ENCODE measurements at regions not wholly inside any gene's neighbourhood (a gene's known extent, or its start where the extent isn't known, plus 50 kb on each side); places are given as distances from the start of the nearest gene placed in this dataset.
"Not testable (repeated sequence)": the region's sequence is repeated elsewhere in the genome, so short reads cannot be mapped to it uniquely, and the experiment has no call there.

DNA sequence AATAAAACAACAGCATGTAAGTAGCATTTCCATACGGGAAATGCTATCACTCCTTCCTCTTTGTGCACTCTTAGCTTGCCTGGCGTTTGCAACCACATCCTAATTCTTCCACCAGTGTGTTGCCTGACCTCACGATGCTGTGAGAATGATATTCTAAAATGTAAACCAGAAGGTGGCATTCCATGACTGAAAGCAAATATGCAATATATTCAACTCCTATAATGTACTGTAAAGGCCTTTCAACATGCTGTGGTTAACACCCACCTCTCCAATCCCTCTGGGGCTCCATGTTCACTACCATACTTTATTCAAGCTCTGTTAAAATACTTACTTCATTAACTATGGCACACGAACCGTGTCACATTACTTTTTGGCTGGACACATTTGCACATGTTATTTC, 420.6 kb upstream of the DEPDC1 start:
- Histone ChIP-seq H3F3A (ENCODE audit: insufficient read depth, low read length) (no peaks in the 10 kb centered on the region), H3K36me3 (replicated peaks; ENCODE audit: insufficient read depth, low read length) (no peaks in the 10 kb centered on the region), H4K20me1 (ENCODE audit: insufficient read depth, low read length) (no peaks in the 10 kb centered on the region), H3K9me3 (replicated peaks; ENCODE audit: insufficient read depth, low read length) (no peaks in the 10 kb centered on the region), H3K79me2 (ENCODE audit: low read length) (no peaks in the 10 kb centered on the region), H3K4me3 (ENCODE audit: low read length) (no peak overlapping the region), H3K4me1 (ENCODE audit: low read length) (no peaks in the 10 kb centered on the region), H3K9ac (ENCODE audit: low read length) (no peak overlapping the region), H2AFZ (ENCODE audit: low read length) (no peak overlapping the region), H3K27me3 (replicated peaks; ENCODE audit: insufficient read depth, low read length) (no peaks in the 10 kb centered on the region), H3K9me2 (replicated peaks; ENCODE audit: insufficient read depth, low read length) (no peaks in the 10 kb centered on the region), H3K4me2 (ENCODE audit: low read depth, low read length) (no peak overlapping the region), H3K27ac (ENCODE audit: low read length) (no peak overlapping the region)
- TF ChIP-seq EZH2 (optimal IDR thresholded peaks at IDR 0.05; ENCODE audit: low read depth, low read length), result no peak
- no peak for TF ChIP-seq EZH2phosphoT487 (IDR thresholded peaks at IDR 0.05; ENCODE audit: low read length)
- no peak for TF ChIP-seq CTCF (IDR thresholded peaks at IDR 0.05; ENCODE audit: low read length)
- DNase-seq, result no peak

DNA sequence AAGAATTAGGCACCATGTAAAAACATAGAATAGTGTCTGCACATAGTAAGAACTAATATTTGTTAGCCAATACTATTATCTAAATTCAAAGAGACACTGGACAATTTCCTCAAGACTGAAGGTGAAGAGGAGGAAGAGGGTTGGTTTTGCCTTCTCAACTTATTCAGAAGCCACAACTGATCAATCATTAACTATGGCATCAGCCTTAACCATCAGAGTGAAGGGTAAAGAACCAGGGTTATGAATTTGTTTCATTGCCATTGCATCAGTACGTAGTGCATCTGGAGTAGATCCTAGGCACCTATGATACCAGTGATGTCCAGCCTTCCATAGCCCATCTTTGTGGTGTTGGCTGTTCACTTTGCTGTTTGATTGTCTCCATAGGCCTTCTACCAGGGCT, 421.7 kb upstream of the DEPDC1 start:
- no peaks in the 10 kb centered on the region for H3K9me2 ChIP-seq (replicated peaks; ENCODE audit: insufficient read depth, low read length)
- H3F3A ChIP-seq (ENCODE audit: insufficient read depth, low read length), result no peaks in the 10 kb centered on the region
- H3K9ac ChIP-seq (ENCODE audit: low read length), result no peak overlapping the region
- no peaks in the 10 kb centered on the region for H3K27me3 ChIP-seq (replicated peaks; ENCODE audit: insufficient read depth, low read length)
- no peaks in the 10 kb centered on the region for H4K20me1 ChIP-seq (ENCODE audit: insufficient read depth, low read length)
- H3K9me3 ChIP-seq (replicated peaks; ENCODE audit: insufficient read depth, low read length), result no peaks in the 10 kb centered on the region
- no peaks in the 10 kb centered on the region for H3K4me1 ChIP-seq (ENCODE audit: low read length)
- DNase-seq, result no peak
- TF ChIP-seq CTCF (IDR thresholded peaks at IDR 0.05; ENCODE audit: low read length) (no peak), EZH2phosphoT487 (IDR thresholded peaks at IDR 0.05; ENCODE audit: low read length) (no peak), EZH2 (optimal IDR thresholded peaks at IDR 0.05; ENCODE audit: low read depth, low read length) (no peak)
- no peak overlapping the region for H2AFZ ChIP-seq (ENCODE audit: low read length)
- H3K27ac ChIP-seq (ENCODE audit: low read length), result no peak overlapping the region
- no peaks in the 10 kb centered on the region for H3K79me2 ChIP-seq (ENCODE audit: low read length)
- H3K36me3 ChIP-seq (replicated peaks; ENCODE audit: insufficient read depth, low read length), result no peaks in the 10 kb centered on the region
- no peak overlapping the region for H3K4me2 ChIP-seq (ENCODE audit: low read depth, low read length)
- H3K4me3 ChIP-seq (ENCODE audit: low read length), result no peak overlapping the region

GRCh38 chr1:68919075-68919474, 422.2 kb upstream of the DEPDC1 start:
- Histone ChIP-seq H3K4me3 (ENCODE audit: low read length) (no peak overlapping the region), H3K4me1 (ENCODE audit: low read length) (no peaks in the 10 kb centered on the region), H3K9me2 (replicated peaks; ENCODE audit: insufficient read depth, low read length) (no peaks in the 10 kb centered on the region), H3K9ac (ENCODE audit: low read length) (no peak overlapping the region), H3K36me3 (replicated peaks; ENCODE audit: insufficient read depth, low read length) (no peaks in the 10 kb centered on the region), H3F3A (ENCODE audit: insufficient read depth, low read length) (no peaks in the 10 kb centered on the region), H4K20me1 (ENCODE audit: insufficient read depth, low read length) (no peaks in the 10 kb centered on the region), H3K9me3 (replicated peaks; ENCODE audit: insufficient read depth, low read length) (no peaks in the 10 kb centered on the region), H3K27ac (ENCODE audit: low read length) (no peak overlapping the region), H3K4me2 (ENCODE audit: low read depth, low read length) (no peak overlapping the region), H3K27me3 (replicated peaks; ENCODE audit: insufficient read depth, low read length) (no peaks in the 10 kb centered on the region), H3K79me2 (ENCODE audit: low read length) (no peaks in the 10 kb centered on the region), H2AFZ (ENCODE audit: low read length) (no peak overlapping the region)
- no peak for TF ChIP-seq EZH2 (optimal IDR thresholded peaks at IDR 0.05; ENCODE audit: low read depth, low read length)
- no peak for TF ChIP-seq CTCF (IDR thresholded peaks at IDR 0.05; ENCODE audit: low read length)
- TF ChIP-seq EZH2phosphoT487 (IDR thresholded peaks at IDR 0.05; ENCODE audit: low read length), result no peak
- DNase-seq, result no peak

DNA sequence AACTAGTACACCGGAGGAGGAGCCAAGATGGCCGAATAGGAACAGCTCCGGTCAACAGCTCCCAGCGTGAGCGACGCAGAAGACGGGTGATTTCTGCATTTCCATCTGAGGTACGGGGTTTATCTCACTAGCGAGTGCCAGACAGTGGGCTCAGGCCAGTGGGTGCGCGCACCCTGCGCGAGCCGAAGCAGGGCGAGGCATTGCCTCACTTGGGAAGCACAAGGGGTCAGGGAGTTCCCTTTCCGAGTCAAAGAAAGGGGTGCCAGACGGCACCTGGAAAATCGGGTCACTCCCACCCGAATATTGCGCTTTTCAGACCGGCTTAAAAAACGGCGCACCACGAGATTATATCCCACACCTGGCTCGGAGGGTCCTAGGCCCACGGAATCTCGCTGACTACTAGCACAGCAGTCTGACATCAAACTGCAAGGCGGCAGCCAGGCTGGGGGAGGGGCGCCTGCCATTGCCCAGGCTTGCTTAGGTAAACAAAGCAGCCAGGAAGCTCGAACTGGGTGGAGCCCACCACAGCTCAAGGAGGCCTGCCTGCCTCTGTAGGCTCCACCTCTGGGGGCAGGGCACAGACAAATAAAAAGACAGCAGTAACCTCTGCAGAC, 426.7 kb upstream of the DEPDC1 start:
- not testable (repeated sequence) for H3K27ac ChIP-seq (ENCODE audit: low read length); H3K79me2 ChIP-seq (ENCODE audit: low read length); H3K9ac ChIP-seq (ENCODE audit: low read length); H3K4me3 ChIP-seq (ENCODE audit: low read length); DNase-seq; H3K4me1 ChIP-seq (ENCODE audit: low read length); H3K27me3 ChIP-seq (replicated peaks; ENCODE audit: insufficient read depth, low read length); H3K9me3 ChIP-seq (replicated peaks; ENCODE audit: insufficient read depth, low read length); H3F3A ChIP-seq (ENCODE audit: insufficient read depth, low read length); H3K36me3 ChIP-seq (replicated peaks; ENCODE audit: insufficient read depth, low read length); H3K9me2 ChIP-seq (replicated peaks; ENCODE audit: insufficient read depth, low read length); H3K4me2 ChIP-seq (ENCODE audit: low read depth, low read length); H4K20me1 ChIP-seq (ENCODE audit: insufficient read depth, low read length); H2AFZ ChIP-seq (ENCODE audit: low read length)

Measured in MM.1S (cell line).